Peyer's patch (tissue), 4 donors: ENCODE measurements at regions not wholly inside any gene's neighbourhood (a gene's known extent, or its start where the extent isn't known, plus 50 kb on each side); places are given as distances from the start of the nearest gene placed in this dataset.

Source experiments
- POLR2A ChIP-seq, 2 donors: fragments of 450-650 bp; IDR thresholded peaks; one replicate each; pipeline ENCODE4 v1.5.1; 2017; ENCODE audit warnings: antibody characterized with exemption in 2 of 2, mild to moderate bottlenecking in 2 of 2, moderate library complexity in 2 of 2
- TF ChIP-seq, protein P1 (sequence below), 6 experiments: fragments of 450-650 bp in 4 of 6; fragments of 200-600 bp in 2 of 6; sonication (generic) in 1 of 6; IDR thresholded peaks; one replicate each; pipeline ENCODE4 v1.5.1; 2017 to 2019; ENCODE audit warnings: antibody characterized with exemption in 6 of 6, mild to moderate bottlenecking in 3 of 6, moderate library complexity in 1 of 6

DNA sequence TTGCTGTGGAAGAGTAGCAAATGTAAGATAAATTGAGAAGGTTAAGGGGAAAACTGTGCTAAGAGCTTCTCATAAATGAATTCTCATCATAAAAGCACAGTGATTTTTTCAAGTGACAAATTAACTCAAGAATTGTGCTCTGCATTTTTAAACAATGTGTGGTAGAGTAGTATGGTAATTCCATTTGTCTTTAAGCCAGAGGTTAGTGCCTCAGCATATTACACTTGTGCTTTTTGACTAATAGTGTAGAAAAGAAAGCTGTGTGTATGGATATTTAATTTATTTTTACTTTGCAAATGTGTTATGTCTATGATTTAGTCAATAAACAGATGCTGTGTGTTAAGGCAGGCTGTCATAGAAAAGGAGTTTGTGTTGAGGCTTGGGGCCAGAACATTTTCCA is 61.0 kb downstream of the FHIP1A start:
- TF ChIP-seq, protein P1, sequence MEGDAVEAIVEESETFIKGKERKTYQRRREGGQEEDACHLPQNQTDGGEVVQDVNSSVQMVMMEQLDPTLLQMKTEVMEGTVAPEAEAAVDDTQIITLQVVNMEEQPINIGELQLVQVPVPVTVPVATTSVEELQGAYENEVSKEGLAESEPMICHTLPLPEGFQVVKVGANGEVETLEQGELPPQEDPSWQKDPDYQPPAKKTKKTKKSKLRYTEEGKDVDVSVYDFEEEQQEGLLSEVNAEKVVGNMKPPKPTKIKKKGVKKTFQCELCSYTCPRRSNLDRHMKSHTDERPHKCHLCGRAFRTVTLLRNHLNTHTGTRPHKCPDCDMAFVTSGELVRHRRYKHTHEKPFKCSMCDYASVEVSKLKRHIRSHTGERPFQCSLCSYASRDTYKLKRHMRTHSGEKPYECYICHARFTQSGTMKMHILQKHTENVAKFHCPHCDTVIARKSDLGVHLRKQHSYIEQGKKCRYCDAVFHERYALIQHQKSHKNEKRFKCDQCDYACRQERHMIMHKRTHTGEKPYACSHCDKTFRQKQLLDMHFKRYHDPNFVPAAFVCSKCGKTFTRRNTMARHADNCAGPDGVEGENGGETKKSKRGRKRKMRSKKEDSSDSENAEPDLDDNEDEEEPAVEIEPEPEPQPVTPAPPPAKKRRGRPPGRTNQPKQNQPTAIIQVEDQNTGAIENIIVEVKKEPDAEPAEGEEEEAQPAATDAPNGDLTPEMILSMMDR (IDR thresholded peaks at IDR 0.05) = no peak
- TF ChIP-seq POLR2A (IDR thresholded peaks at IDR 0.05) = no peak
